Posterior vena cava (tissue), 2 donors: ENCODE measurements at regions not wholly inside any gene's neighbourhood (a gene's known extent, or its start where the extent isn't known, plus 50 kb on each side); places are given as distances from the start of the nearest gene placed in this dataset.

Experiments
- DNase-seq: peaks from one replicate; pipeline ENCODE4 v3.0.0-alpha.2; 2020; ENCODE audit warnings: low spot score
- intact Hi-C, 2 donors: fragments of 100-400 bp; cut with DNase I; formaldehyde crosslinking; loops; one replicate each; pipeline versions ENCODE4 v1.14.1 to v1.14.2; 2022 to 2023
- donor health status: DM: yes; HTN: yes; CAD: no.
- donor health status: DM: yes; HTN: yes; CAD: no.

GRCh38 chrX:80290834-80291233 is 129.4 kb upstream of the TENT5D start:
- DNase-seq, result no peak
- intact Hi-C loops, result no loop called here

DNA sequence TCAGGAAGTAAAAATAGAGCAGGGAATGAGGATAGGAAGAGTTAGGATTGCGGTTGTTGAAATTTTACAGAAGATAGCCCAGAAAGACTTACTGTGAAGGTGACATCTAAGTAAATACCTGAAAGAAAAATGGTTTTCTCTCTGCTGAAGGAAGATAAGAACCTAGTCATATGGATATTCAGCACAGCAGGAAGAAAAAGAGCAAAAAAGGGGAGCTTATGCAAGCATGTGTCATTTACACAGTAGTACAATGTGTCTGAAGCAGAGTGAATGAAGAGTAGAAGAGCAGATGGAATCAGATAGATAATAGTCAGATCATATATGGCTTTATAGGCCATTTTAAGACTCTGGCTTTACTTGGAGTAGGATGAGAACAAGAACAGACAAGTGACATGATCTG is 126.9 kb upstream of the TENT5D start:
- intact Hi-C loops, result no loop called here
- no peak for DNase-seq

DNA sequence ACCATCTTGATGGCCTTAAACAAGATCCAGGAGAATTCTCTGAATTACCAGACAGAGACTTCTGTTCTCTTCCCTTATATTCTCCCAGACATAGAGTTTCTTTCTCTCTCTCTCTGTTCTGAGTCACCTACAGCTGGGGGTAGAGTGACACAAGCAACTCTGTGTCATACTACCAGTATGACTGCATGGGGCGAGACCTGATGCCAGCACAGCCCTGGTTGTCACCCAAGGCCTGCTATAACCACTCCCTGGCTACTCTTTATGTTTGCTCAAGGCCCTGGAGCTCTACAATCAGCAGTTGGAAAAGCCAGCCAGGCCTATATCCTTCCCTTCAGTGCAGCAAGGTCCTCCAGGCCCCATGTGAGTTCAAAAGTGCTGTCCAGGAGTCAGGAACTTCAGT is 114.2 kb upstream of the TENT5D start:
- intact Hi-C loops, result no loop called here

DNA sequence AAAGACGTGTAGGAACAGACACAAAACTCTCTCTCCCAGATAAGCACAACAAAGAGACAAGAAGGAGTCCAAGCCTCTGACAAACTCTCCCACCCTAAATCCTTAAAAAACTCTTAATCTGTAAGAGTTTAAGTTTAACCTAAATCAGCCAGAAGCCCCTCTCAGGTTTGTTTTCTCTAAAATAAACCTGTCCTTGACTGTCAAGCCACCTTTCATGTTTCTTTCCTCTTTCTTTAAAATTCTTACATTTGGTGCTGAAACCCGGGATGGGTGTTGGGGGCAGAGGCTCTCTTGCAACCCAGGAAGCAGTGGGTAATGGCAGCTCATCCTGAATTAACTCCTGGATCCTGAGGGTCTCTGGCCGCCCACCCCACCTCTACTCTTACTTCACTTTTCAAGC is 107.8 kb upstream of the TENT5D start:
- intact Hi-C loops, result no loop called here
- DNase-seq, result no peak

More for the DNA sequence above, 114.2 kb upstream of the TENT5D start:
- no peak for DNase-seq

GRCh38 chrX:80316526-80316925 is 103.7 kb upstream of the TENT5D start:
- DNase-seq, result no peak
- intact Hi-C loops, result no loop called here

DNA sequence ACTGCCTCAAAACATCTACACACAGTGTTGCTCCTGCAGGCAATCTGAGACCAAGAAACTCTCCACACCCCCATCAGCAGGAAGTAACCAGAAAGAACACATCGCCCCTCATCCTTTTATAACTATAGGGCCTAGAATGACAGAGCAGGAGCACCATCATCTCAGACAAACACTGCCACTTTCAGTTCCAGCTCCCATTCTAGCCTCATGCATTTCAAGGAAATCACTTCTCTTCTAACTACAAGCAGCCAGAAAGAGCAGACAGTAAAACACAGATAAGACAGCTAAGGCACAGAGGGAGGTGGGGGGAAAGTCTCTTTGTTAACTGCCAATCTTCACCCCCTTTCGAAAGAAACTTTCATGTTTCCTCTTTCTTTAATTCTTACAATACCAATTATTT is 102.6 kb upstream of the TENT5D start:
- intact Hi-C loops, result no loop called here
- DNase-seq, result no peak

- intact Hi-C loops, result no loop called here
- no peak for DNase-seq
Observed at GRCh38 chrX:80331285-80331684, 89.0 kb upstream of the TENT5D start.

DNA sequence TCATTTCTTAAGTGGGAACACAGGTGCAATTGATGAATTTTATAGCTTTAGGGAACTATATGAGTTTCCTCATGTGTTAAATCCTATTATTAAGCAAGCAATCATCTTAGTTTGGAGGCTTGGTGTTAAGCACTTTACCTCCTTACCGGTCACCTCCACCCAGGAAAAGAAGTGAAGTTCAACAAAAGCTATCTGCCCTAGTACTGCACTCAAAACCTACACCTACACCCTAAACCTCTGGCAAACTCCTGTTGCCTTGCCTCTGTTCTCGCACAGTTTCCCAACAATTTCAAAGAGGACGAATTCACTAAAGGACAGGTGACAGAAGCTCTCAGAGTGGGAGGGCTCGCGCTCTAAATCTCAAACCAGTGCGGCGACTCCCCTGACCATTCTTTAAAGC is 85.7 kb upstream of the TENT5D start:
- no peak for DNase-seq
- intact Hi-C loops, result no loop called here

DNA sequence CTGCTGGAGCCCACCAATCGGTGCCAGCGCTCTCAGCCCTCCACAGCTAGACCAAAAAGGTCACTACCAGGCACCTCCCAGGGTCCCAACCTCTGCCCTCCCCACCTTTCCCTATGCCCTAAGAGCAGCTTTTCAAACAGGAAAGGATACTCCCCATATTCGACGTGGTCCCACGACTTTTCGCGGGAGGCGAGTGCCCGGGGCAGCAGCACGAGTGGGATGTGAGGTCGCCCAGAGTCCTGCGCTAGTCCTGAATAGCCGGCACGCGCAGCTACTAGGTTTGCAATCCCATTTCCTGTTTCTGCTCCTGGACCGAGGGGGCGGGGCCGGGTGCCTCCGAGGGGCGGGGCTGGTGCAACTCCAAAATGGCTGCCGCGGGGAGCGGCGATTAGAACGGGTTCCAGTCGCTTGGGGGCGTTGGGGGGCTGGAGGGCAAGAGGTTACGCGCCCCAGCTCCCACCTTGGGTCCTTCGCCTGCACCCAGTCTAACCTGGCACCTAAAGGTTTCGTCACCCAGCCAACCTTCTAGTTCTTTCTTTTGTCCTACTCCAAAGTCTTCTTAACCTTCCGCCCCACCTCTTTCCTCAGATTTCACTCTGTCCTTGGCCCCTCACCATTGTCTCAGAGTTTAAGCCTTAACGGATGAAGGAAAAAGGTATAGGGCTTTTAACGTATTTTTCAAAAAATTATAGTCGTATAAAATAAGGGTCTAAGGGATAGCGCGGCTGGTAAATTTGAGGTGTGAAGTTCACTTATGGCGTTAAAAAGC is 85.0 kb upstream of the TENT5D start:
- intact Hi-C loops, result no loop called here
- peak; percentile 81 for DNase-seq

DNA sequence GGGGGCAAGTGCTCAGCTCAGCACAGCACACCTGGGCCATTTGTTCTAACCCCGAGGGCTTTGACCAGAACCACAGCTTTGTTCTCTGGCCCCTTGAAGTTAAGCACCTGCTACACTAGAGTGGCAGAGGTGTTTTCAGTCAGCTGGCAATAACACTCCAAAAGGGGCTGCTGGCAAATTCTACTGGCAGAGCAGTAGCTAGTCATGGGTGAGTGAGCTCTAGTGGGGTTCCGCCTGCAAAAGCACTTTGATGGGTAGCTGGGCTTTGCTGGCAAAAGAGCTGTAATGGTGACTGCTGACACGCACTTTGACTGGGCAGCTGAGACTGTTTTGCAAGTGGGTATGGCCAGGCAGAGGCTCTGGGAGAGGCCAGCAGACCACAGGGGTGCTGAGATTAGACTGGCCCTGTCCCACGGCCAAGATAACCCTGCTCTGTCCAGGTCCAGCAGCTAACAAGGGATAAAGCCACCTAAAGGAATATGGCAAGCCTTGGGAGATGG is 65.2 kb upstream of the TENT5D start:
- intact Hi-C loops, result no loop called here
- no peak for DNase-seq
